T-helper 17 cell (primary cell): ENCODE measurements at regions not wholly inside any gene's neighbourhood (a gene's known extent, or its start where the extent isn't known, plus 50 kb on each side); places are given as distances from the start of the nearest gene placed in this dataset.

Source experiments
- ATAC-seq: fragments of 150-1000 bp; cut with Tn5 transposase; 2 replicates; pipeline ENCODE4 v1.10.0; 2021; ENCODE audit warnings: mild to moderate bottlenecking, moderate library complexity
- DNase-seq, 3 donors: peaks; one replicate each; pipeline versions ENCODE4 v3.0.0 to v3.0.0-alpha.2; 2020 to 2021
- H3K9me3 ChIP-seq: one replicate; pipeline ENCODE4 v1.7.0; 2013; ENCODE audit warnings: low read length, mild to moderate bottlenecking; ENCODE audit not compliant: control insufficient read depth, poor library complexity, severe bottlenecking
- H3K27ac Mint-ChIP-seq: one replicate; pipeline ENCODE4 v1.8.0; 2022; ENCODE audit warnings: mild to moderate bottlenecking, moderate library complexity, mixed read lengths
- H3K27me3 Mint-ChIP-seq: one replicate; pipeline ENCODE4 v1.8.0; 2022; ENCODE audit warnings: mixed read lengths
- H3K36me3 Mint-ChIP-seq: one replicate; pipeline ENCODE4 v1.8.0; 2022; ENCODE audit warnings: low read depth, mixed read lengths
- H3K4me1 Mint-ChIP-seq: one replicate; pipeline ENCODE4 v1.8.0; 2022; ENCODE audit warnings: mild to moderate bottlenecking, mixed read lengths
- H3K4me3 Mint-ChIP-seq: one replicate; pipeline ENCODE4 v1.8.0; 2022; ENCODE audit warnings: mild to moderate bottlenecking, moderate library complexity, mixed read lengths

DNA sequence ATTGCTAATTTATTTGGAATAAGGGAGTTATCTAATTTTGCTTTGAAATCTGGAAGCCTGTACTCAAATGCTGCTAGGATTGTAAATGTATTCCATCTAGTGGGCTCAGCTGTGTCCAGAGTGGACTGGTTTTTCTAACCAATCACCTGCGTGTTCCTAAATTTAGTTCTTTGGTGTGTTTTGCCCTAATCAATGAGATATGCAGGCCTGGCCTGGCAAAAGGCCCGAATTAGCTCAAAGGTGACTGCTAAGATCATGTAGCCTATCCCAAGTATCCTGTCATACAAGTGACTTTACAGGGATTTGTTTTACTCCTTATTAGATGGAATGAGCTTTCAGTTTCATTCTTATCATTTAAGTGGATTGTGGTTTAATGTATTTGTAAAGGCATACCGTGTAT lies 51.3 kb upstream of the ARMC2 start:
- no peak overlapping the region for H3K4me3 Mint-ChIP-seq
- H3K9me3 ChIP-seq = no peaks in the 10 kb centered on the region
- peaks cover 2% of the 10 kb centered on the region for H3K36me3 Mint-ChIP-seq
- DNase-seq (no peak), ATAC-seq (no peak)
- no peaks in the 10 kb centered on the region for H3K27me3 Mint-ChIP-seq
- no peak overlapping the region for H3K27ac Mint-ChIP-seq
- peaks cover 17% of the 10 kb centered on the region for H3K4me1 Mint-ChIP-seq

GRCh38 chr6:108797951-108798669 lies 50.1 kb upstream of the ARMC2 start:
- Mint-ChIP-seq H3K36me3 (peaks cover 2% of the 10 kb centered on the region), H3K27ac (peak overlapping the region; percentile 88), H3K27me3 (no peaks in the 10 kb centered on the region), H3K4me3 (peak overlapping the region; percentile 86), H3K4me1 (peaks cover 18% of the 10 kb centered on the region)
- DNase-seq = no peak
- no peaks in the 10 kb centered on the region for H3K9me3 ChIP-seq
- peak; percentile 44 for ATAC-seq
